Activated CD8-positive, alpha-beta memory T cell treated with anti-CD3 and anti-CD28 coated beads for 4 hours (primary cell): ENCODE measurements at regions not wholly inside any gene's neighbourhood (a gene's known extent, or its start where the extent isn't known, plus 50 kb on each side); places are given as distances from the start of the nearest gene placed in this dataset.

Experiments used
- DNase-seq, 2 donors: peaks; one replicate each; pipeline ENCODE4 v3.0.0-alpha.2; 2020; ENCODE audit warnings: low read depth in 2 of 2

DNA sequence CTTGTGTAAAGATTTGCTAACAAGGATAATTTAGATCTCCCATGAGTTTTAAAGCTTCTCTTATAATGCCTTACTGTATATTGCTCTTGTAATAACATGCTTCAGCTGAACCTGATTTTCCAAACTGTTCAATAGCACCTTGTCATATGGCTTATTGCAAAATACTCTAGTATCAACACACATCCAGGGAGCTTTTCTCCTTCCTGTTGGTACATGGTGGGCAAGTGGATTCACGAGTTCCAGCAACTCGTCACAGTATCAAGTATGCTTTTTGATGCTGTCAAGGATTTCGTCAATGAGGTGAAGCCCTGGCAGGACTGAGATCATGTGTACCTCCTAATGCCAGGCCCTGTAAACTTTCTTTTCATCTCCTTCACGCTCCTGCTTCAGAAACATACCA is 59.5 kb upstream of the ITPRID2 start:
- no peak for DNase-seq

DNA sequence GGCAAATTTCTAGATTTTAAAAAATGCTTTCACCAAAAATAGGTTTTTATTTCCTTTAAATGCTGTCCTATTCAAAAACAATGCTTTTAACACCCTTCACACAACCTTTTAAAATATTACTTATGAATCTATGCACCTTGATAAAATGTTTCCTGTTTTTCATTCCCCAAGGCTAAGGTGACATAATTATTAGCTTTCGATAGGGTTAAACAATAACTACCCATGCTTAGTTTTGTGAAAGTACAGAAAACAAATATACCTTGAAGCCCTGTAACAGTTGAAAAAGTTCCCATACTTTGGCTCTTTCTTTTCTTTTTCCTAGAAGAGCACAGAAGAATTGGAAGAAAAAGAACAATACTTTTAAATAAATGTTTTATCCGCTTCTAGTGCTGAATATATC is 54.9 kb upstream of the ITPRID2 start:
- no peak for DNase-seq

DNA sequence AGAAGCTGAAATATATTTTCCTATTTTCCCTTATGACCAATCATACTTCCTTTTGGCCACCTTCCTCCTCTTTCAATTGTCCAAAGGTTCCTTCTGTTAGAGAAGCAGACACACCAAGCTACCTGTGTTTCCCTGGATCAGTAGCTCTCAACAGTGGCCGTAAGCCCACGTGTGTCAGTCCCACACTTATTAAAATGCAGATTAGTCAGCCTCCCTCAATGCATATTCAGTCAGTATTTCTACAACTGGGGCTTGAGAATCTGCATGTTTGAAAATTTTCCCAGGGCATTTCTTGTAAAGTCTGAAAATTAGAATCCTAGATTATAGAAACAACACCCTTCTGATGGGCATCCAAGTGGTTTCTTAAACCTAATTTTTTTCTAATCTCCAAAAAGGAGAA is 54.0 kb upstream of the ITPRID2 start:
- DNase-seq = no peak

DNA sequence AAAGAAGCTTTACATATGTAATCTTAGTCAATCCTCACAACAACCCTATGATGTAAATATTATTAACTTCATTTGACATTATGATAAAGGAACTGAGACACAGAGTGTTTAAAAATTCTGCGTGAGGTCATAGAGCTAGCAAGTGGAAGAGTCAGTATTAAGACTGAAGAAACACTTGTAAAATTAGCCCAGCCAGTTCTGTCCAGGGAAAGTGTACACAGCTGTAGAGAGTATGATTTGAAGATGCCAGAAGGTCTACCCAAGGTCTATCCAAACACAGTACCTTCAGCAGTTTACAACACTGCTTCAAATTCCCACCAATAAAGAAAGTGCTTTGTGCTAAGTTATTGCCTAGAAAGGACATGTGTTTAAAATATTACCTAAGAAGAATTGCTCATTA is 51.7 kb upstream of the ITPRID2 start:
- DNase-seq = no peak

DNA sequence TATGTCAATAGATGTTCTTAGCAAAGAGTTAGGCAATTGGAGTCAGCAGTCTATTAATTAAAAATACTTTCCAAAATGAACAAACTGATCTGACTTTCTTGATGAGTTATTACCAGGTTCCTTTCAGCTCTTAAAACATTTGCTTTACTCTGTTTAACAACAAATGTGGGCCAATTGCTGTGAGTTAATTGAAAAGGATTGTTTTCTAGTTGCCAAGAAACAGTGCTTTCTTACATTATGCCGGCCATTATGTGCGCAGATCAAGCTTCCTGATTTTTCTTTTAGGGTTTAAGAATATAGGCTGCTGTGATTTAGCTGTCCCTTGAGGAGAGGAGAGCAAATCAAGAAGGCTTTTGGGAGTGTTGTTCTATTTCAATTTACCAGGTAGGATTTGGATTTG is 50.5 kb upstream of the ITPRID2 start:
- no peak for DNase-seq
